ENCODE measurements at regions not wholly inside any gene's neighbourhood (a gene's known extent, or its start where the extent isn't known, plus 50 kb on each side); places are given as distances from the start of the nearest gene placed in this dataset.

GRCh38 chr3:13265507-13265906 lies 154.6 kb downstream of the NUP210 start (continued):
- TF ChIP-seq CEBPZ (IDR thresholded peaks at IDR 0.05; ENCODE audit: low read depth, low read length) = no peak

- H3K79me2 ChIP-seq (ENCODE audit: control insufficient read depth, insufficient read depth, low read length) = no peaks in the 10 kb centered on the region
- peaks cover 8% of the 10 kb centered on the region; the same call in 1 of the 2 replicates for H3K4me1 ChIP-seq (ENCODE audit: control insufficient read depth, insufficient read depth, low read length)
- intact Hi-C loops (cut with micrococcal nuclease; ENCODE audit: unreplicated experiment) = no loop called here
- CTCF ChIA-PET = no interaction called here
- no peak overlapping the region for H2AFZ ChIP-seq (ENCODE audit: control insufficient read depth, low read depth, low read length)
- in situ Hi-C loops (cut with MboI) = no loop called here
- 38% methylated on average over 7 of the region's 7 CpGs for WGBS (ENCODE audit: insufficient coverage, insufficient replicate concordance, low lambda C conversion rate, missing lambda C conversion rate)
- no peak for ATAC-seq
- H3K9me3 ChIP-seq (replicated peaks; ENCODE audit: control insufficient read depth, insufficient read depth, low read length) = no peaks in the 10 kb centered on the region; the same call in 2 of the 3 replicates
- no peak overlapping the region for H3K4me2 ChIP-seq (ENCODE audit: control insufficient read depth, insufficient read depth)
- H3K27ac ChIP-seq (ENCODE audit: control insufficient read depth, insufficient read depth) = no peak overlapping the region
- SMC1A ChIA-PET (ENCODE audit: uncharacterized antibody, unreplicated experiment) = no interaction called here
- no peaks in the 10 kb centered on the region for H4K20me1 ChIP-seq (ENCODE audit: control insufficient read depth, insufficient read depth)
- FAIRE-seq = no peak
- TF ChIP-seq MEF2A (IDR thresholded peaks at IDR 0.05; ENCODE audit: insufficient read depth, low read depth, low read length) = no peak
- TF ChIP-seq TARDBP (IDR thresholded peaks at IDR 0.05; ENCODE audit: borderline replicate concordance) = no peak
- TF ChIP-seq LARP7 (IDR thresholded peaks at IDR 0.05) = no peak
- TF ChIP-seq, protein P1, sequence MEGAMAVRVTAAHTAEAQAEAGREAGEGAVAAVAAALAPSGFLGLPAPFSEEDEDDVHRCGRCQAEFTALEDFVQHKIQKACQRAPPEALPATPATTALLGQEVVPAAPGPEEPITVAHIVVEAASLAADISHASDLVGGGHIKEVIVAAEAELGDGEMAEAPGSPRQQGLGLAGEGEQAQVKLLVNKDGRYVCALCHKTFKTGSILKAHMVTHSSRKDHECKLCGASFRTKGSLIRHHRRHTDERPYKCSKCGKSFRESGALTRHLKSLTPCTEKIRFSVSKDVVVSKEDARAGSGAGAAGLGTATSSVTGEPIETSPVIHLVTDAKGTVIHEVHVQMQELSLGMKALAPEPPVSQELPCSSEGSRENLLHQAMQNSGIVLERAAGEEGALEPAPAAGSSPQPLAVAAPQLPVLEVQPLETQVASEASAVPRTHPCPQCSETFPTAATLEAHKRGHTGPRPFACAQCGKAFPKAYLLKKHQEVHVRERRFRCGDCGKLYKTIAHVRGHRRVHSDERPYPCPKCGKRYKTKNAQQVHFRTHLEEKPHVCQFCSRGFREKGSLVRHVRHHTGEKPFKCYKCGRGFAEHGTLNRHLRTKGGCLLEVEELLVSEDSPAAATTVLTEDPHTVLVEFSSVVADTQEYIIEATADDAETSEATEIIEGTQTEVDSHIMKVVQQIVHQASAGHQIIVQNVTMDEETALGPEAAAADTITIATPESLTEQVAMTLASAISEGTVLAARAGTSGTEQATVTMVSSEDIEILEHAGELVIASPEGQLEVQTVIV (IDR thresholded peaks at IDR 0.05; ENCODE audit: borderline replicate concordance, partially characterized antibody) = no peak
- TF ChIP-seq STAT1 (conservative IDR thresholded peaks at IDR 0.05) = no peak
- TF ChIP-seq ZNF274 (IDR thresholded peaks at IDR 0.05; ENCODE audit: insufficient read depth, insufficient read length) = no peak
- no peak for TF ChIP-seq IRF4 (IDR thresholded peaks at IDR 0.05; ENCODE audit: low read depth, low read length)
- TF ChIP-seq SREBF2 (IDR thresholded peaks at IDR 0.05; ENCODE audit: low read length) = no peak
- no peak for TF ChIP-seq RAD21 (IDR thresholded peaks at IDR 0.05; ENCODE audit: insufficient read depth, low read depth, low read length)
- TF ChIP-seq FOXM1 (IDR thresholded peaks at IDR 0.05; ENCODE audit: low read depth, low read length) = no peak
- no peaks in the 10 kb centered on the region; a peak in 1 of 4 replicates for H3K27me3 ChIP-seq (replicated peaks in 1 of 2; ENCODE audit: control insufficient read depth in 2 of 2, insufficient read depth in 2 of 2, low read length in 1 of 2)
- BruUV-seq (replicated peaks) = no TSS peak
- no peak overlapping the region for H3K9ac ChIP-seq (ENCODE audit: control insufficient read depth, insufficient read depth, low read length)
- H3K36me3 ChIP-seq (ENCODE audit: control insufficient read depth in 2 of 2, insufficient read depth in 2 of 2, low read length in 1 of 2) = no peaks in the 10 kb centered on the region
- DNase-seq (ENCODE audit: low read depth, low spot score) = no peak
- RAD21 ChIA-PET (ENCODE audit: unreplicated experiment) = no interaction called here
- no peak overlapping the region for H3K4me3 ChIP-seq
- POLR2A ChIA-PET = no interaction called here
Observed at GRCh38 chr3:13265016-13265415, 155.1 kb downstream of the NUP210 start.
